C4-2B (cell line): ENCODE measurements at regions not wholly inside any gene's neighbourhood (a gene's known extent, or its start where the extent isn't known, plus 50 kb on each side); places are given as distances from the start of the nearest gene placed in this dataset.
"Not testable (repeated sequence)": the region's sequence is repeated elsewhere in the genome, so short reads cannot be mapped to it uniquely, and the experiment has no call there.

ENCODE experiments used
- ZFX ChIP-seq: fragments of 450-650 bp; IDR thresholded peaks from 2 replicates; pipeline ENCODE4 v1.6.1; 2017
- TF ChIP-seq, protein P1 (sequence below): fragments of 450-650 bp; conservative IDR thresholded peaks from 2 replicates; pipeline ENCODE4 v1.5.1; 2017; ENCODE audit warnings: mild to moderate bottlenecking

DNA sequence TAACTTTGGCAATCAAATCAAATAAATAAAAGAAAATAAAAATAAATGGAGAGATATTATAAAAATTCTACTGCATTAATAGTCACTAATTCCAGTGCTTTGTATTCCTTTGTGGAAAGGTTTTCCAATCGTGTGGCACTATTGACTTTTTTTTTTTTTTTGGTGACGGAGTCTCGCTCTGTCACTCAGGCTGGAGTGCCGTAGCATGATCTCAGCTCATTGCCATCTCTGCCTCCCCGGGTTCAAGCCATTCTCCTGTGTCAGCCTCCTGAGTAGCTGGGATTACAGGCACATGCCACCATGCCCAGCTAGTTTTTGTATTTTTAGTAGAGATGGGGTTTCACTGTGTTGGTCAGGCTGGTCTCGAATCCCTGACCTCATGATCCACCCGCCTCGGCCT is 122.3 kb downstream of the HS3ST3B1 start:
- TF ChIP-seq, protein P1, sequence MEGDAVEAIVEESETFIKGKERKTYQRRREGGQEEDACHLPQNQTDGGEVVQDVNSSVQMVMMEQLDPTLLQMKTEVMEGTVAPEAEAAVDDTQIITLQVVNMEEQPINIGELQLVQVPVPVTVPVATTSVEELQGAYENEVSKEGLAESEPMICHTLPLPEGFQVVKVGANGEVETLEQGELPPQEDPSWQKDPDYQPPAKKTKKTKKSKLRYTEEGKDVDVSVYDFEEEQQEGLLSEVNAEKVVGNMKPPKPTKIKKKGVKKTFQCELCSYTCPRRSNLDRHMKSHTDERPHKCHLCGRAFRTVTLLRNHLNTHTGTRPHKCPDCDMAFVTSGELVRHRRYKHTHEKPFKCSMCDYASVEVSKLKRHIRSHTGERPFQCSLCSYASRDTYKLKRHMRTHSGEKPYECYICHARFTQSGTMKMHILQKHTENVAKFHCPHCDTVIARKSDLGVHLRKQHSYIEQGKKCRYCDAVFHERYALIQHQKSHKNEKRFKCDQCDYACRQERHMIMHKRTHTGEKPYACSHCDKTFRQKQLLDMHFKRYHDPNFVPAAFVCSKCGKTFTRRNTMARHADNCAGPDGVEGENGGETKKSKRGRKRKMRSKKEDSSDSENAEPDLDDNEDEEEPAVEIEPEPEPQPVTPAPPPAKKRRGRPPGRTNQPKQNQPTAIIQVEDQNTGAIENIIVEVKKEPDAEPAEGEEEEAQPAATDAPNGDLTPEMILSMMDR, result not testable (repeated sequence)
- not testable (repeated sequence) for TF ChIP-seq ZFX
